ENCODE measurements at regions not wholly inside any gene's neighbourhood (a gene's known extent, or its start where the extent isn't known, plus 50 kb on each side); places are given as distances from the start of the nearest gene placed in this dataset.
"Not testable (repeated sequence)": the region's sequence is repeated elsewhere in the genome, so short reads cannot be mapped to it uniquely, and the experiment has no call there.

- no peak for DNase-seq (ENCODE audit: low read depth)
Observed at GRCh38 chr2:34188464-34189303, 589.6 kb upstream of the FAM98A start.

- no peak for DNase-seq (ENCODE audit: low read depth)
Observed at GRCh38 chr2:34179511-34179910, 580.4 kb upstream of the FAM98A start.

- DNase-seq (ENCODE audit: low read depth) = no peak
Observed at GRCh38 chr2:34178482-34178881, 579.4 kb upstream of the FAM98A start.

GRCh38 chr2:34176693-34177092 is 577.6 kb upstream of the FAM98A start:
- no peak for DNase-seq (ENCODE audit: low read depth)

GRCh38 chr2:34174506-34174905 is 575.4 kb upstream of the FAM98A start:
- DNase-seq (ENCODE audit: low read depth) = no peak

- DNase-seq (ENCODE audit: low read depth) = no peak
Observed at GRCh38 chr2:34162231-34162630, 563.1 kb upstream of the FAM98A start.

GRCh38 chr2:34161549-34161948 is 562.5 kb upstream of the FAM98A start:
- no peak for DNase-seq (ENCODE audit: low read depth)

- DNase-seq (ENCODE audit: low read depth) = no peak
Observed at GRCh38 chr2:34159901-34160300, 560.8 kb upstream of the FAM98A start.

GRCh38 chr2:34153484-34153883 is 554.4 kb upstream of the FAM98A start:
- no peak for DNase-seq (ENCODE audit: low read depth)

- DNase-seq (ENCODE audit: low read depth) = no peak
Observed at GRCh38 chr2:34147780-34148179, 548.7 kb upstream of the FAM98A start.

- no peak for DNase-seq (ENCODE audit: low read depth)
Observed at GRCh38 chr2:34143149-34143548, 544.0 kb upstream of the FAM98A start.

GRCh38 chr2:34142531-34143008 is 543.5 kb upstream of the FAM98A start:
- DNase-seq (ENCODE audit: low read depth) = not testable (repeated sequence)

GRCh38 chr2:34133065-34133464 is 534.0 kb upstream of the FAM98A start:
- DNase-seq (ENCODE audit: low read depth) = not testable (repeated sequence)

GRCh38 chr2:34126279-34126678 is 527.2 kb upstream of the FAM98A start:
- DNase-seq (ENCODE audit: low read depth) = no peak

GRCh38 chr2:34123996-34124785 is 525.1 kb upstream of the FAM98A start:
- no peak for DNase-seq (ENCODE audit: low read depth)

GRCh38 chr2:34121076-34121475 is 522.0 kb upstream of the FAM98A start:
- no peak for DNase-seq (ENCODE audit: low read depth)

- DNase-seq (ENCODE audit: low read depth) = no peak
Observed at GRCh38 chr2:34115076-34115475, 516.0 kb upstream of the FAM98A start.

GRCh38 chr2:34112161-34112560 is 513.1 kb upstream of the FAM98A start:
- no peak for DNase-seq (ENCODE audit: low read depth)

- DNase-seq (ENCODE audit: low read depth) = no peak
Observed at GRCh38 chr2:34110392-34110791, 511.3 kb upstream of the FAM98A start.

GRCh38 chr2:34107811-34108210 is 508.7 kb upstream of the FAM98A start:
- DNase-seq (ENCODE audit: low read depth) = no peak

GRCh38 chr2:34105006-34105767 is 506.1 kb upstream of the FAM98A start:
- peak; percentile 17 for DNase-seq (ENCODE audit: low read depth)

- DNase-seq (ENCODE audit: low read depth) = no peak
Observed at GRCh38 chr2:34104601-34105000, 505.5 kb upstream of the FAM98A start.
